Heart left ventricle (tissue), 13 donors: ENCODE measurements at regions not wholly inside any gene's neighbourhood (a gene's known extent, or its start where the extent isn't known, plus 50 kb on each side); places are given as distances from the start of the nearest gene placed in this dataset.

ENCODE experiments used
- POLR2A ChIP-seq, 2 donors: fragments of 450-650 bp; IDR thresholded peaks; one replicate each; pipeline ENCODE4 v1.6.1; 2017; ENCODE audit warnings: antibody characterized with exemption in 2 of 2, mild to moderate bottlenecking in 2 of 2, moderate library complexity in 2 of 2
- TF ChIP-seq, protein P1 (sequence below), 12 donors: fragments of 200-600 bp; sonication (generic) in 4 of 12; IDR thresholded peaks; one replicate each; pipeline versions ENCODE4 v1.5.0 to v1.8.0; 2018 to 2022; ENCODE audit warnings: antibody characterized with exemption in 12 of 12, mild to moderate bottlenecking in 5 of 12
- donor health status: ischemic (EF 13 %, LVEDD 7.1; RV severe dilation, severe dysfunction).
- donor health status: DM: no; HTN: yes; CAD: no.
- donor health status: DM: no; HTN: no; CAD: no.
- donor health status: ischemic (EF 25% LVEDD 6.9; RV normal size, moderate dysfunction).
- donor health status: ischemic (EF 25% LVEDD 5.7; RV mildly dilated, moderate dysfunction).
- donor health status: ischemic (EF 35%, LVEDD 5.7; RV mildly dilated, moderate dysfunction).
- donor health status: nonischemic (EF 11% LVEDD 7.7; RV severe dilation, severe dysfunction).
- donor health status: DM: yes; HTN: yes; CAD: no.
- donor health status: PGD.
- donor health status: ischemic (EF 29% LVEDD 5.4; RV normal size, mild dysfunction).
- donor health status: nonischemic (EF 23%, LVEDD 6.1; RV moderate dilation, normal function).

- TF ChIP-seq, protein P1, sequence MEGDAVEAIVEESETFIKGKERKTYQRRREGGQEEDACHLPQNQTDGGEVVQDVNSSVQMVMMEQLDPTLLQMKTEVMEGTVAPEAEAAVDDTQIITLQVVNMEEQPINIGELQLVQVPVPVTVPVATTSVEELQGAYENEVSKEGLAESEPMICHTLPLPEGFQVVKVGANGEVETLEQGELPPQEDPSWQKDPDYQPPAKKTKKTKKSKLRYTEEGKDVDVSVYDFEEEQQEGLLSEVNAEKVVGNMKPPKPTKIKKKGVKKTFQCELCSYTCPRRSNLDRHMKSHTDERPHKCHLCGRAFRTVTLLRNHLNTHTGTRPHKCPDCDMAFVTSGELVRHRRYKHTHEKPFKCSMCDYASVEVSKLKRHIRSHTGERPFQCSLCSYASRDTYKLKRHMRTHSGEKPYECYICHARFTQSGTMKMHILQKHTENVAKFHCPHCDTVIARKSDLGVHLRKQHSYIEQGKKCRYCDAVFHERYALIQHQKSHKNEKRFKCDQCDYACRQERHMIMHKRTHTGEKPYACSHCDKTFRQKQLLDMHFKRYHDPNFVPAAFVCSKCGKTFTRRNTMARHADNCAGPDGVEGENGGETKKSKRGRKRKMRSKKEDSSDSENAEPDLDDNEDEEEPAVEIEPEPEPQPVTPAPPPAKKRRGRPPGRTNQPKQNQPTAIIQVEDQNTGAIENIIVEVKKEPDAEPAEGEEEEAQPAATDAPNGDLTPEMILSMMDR (IDR thresholded peaks at IDR 0.05) = no peak
- TF ChIP-seq POLR2A (IDR thresholded peaks at IDR 0.05) = no peak
These were observed 361.0 kb upstream of the MARCKS start for GRCh38 chr6:113496166-113496565.
